CD4-positive, alpha-beta T cell (primary cell): ENCODE measurements at regions not wholly inside any gene's neighbourhood (a gene's known extent, or its start where the extent isn't known, plus 50 kb on each side); places are given as distances from the start of the nearest gene placed in this dataset.

Source experiments
- ATAC-seq: fragments of 200-7000 bp; cut with Tn5 transposase; one replicate; pipeline ENCODE4 v1.10.0; 2022; ENCODE audit warnings: mild to moderate bottlenecking; ENCODE audit not compliant: poor library complexity
- CTCF ChIA-PET: fragments of 350-600 bp; sonication (Branson Sonifier 250); formaldehyde crosslinking; loops from one replicate; lab custom pipeline; 2021; ENCODE audit warnings: antibody characterized with exemption, inconsistent platforms; lab: Charles Lee
- POLR2A ChIA-PET: fragments of 350-600 bp; sonication (Branson Sonifier 250); formaldehyde crosslinking; loops from one replicate; lab custom pipeline; 2021; ENCODE audit warnings: antibody characterized with exemption, inconsistent platforms; lab: Charles Lee
- DNase-seq, 14 experiments: peaks; one replicate each; pipeline ENCODE4 v3.0.0-alpha.2; 2013 to 2020; ENCODE audit warnings: mixed read lengths in 2 of 14
- H3K27ac ChIP-seq, 2 donors: one replicate each; pipeline versions ENCODE4 v1.5.1 to v1.7.0; 2013; ENCODE audit warnings: low read length in 2 of 2, low read depth in 1 of 2, mild to moderate bottlenecking in 1 of 2
- H3K27me3 ChIP-seq, 2 experiments: 1 replicate in 1 of 2; 2 replicates in 1 of 2; pipeline versions ENCODE4 v1.6.1 to v1.7.0; 2013; ENCODE audit warnings: low read length in 2 of 2, control low read depth in 1 of 2, mild to moderate bottlenecking in 1 of 2, moderate library complexity in 1 of 2; ENCODE audit not compliant: insufficient read depth in 2 of 2, control insufficient read depth in 1 of 2
- H3K36me3 ChIP-seq: one replicate; pipeline ENCODE4 v1.6.1; 2013; ENCODE audit warnings: low read length, control low read depth; ENCODE audit not compliant: insufficient read depth
- H3K4me1 ChIP-seq: one replicate; pipeline ENCODE4 v1.6.1; 2013; ENCODE audit warnings: low read length, control low read depth; ENCODE audit not compliant: insufficient read depth
- H3K4me3 ChIP-seq: one replicate; pipeline ENCODE4 v1.5.1; 2013; ENCODE audit warnings: mild to moderate bottlenecking, low read length, moderate library complexity
- H3K9me3 ChIP-seq, 2 experiments: 1 replicate in 1 of 2; 2 replicates in 1 of 2; pipeline versions ENCODE4 v1.6.1 to v1.7.0; 2013; ENCODE audit warnings: low read length in 2 of 2, mild to moderate bottlenecking in 2 of 2, control low read depth in 1 of 2, moderate library complexity in 1 of 2; ENCODE audit not compliant: control insufficient read depth in 1 of 2, insufficient read depth in 1 of 2
- H3K27ac Mint-ChIP-seq: one replicate; pipeline ENCODE4 v1.8.0; 2020; ENCODE audit warnings: mixed read lengths
- H3K27me3 Mint-ChIP-seq: one replicate; pipeline ENCODE4 v1.8.0; 2021; ENCODE audit warnings: mixed read lengths
- H3K36me3 Mint-ChIP-seq: one replicate; pipeline ENCODE4 v1.8.0; 2021; ENCODE audit warnings: low read depth, mixed read lengths
- H3K4me1 Mint-ChIP-seq: one replicate; pipeline ENCODE4 v1.8.0; 2021; ENCODE audit warnings: low read depth, mixed read lengths
- H3K4me3 Mint-ChIP-seq: one replicate; pipeline ENCODE4 v1.8.0; 2020; ENCODE audit warnings: mild to moderate bottlenecking, mixed read lengths
- H3K9me3 Mint-ChIP-seq: one replicate; pipeline ENCODE4 v1.8.0; 2020; ENCODE audit warnings: mixed read lengths
- CTCF ChIP-seq: fragments of 200-600 bp; IDR thresholded peaks from one replicate; pipeline ENCODE4 v1.8.0; 2022; ENCODE audit warnings: antibody characterized with exemption, mild to moderate bottlenecking
- intact Hi-C, 2 experiments: fragments of 100-400 bp; cut with DNase I in 1 of 2; cut with micrococcal nuclease in 1 of 2; formaldehyde crosslinking; loops; one replicate each; pipeline versions ENCODE4 v1.15.1 to v1.9.0; 2023 to 2025; cut with DNase I, micrococcal nuclease

GRCh38 chr5:3893975-3894374, 298.3 kb downstream of the IRX1 start:
- Histone ChIP-seq H3K9me3 (peaks cover 0 to 11% of the 10 kb centered on the region in 2 experiments), H3K36me3 (no peaks in the 10 kb centered on the region), H3K4me1 (no peaks in the 10 kb centered on the region), H3K27me3 (no peaks in the 10 kb centered on the region), H3K4me3 (no peak overlapping the region), H3K27ac (no peak overlapping the region)
- DNase-seq = no peak
- no peaks in the 10 kb centered on the region for H3K27me3 Mint-ChIP-seq
- intact Hi-C loops = no loop called here
- H3K27ac Mint-ChIP-seq = no peak overlapping the region
- ATAC-seq = no peak
- TF ChIP-seq CTCF = no peak
- POLR2A ChIA-PET = no interaction called here
- H3K4me3 Mint-ChIP-seq = no peak overlapping the region
- H3K4me1 Mint-ChIP-seq = no peaks in the 10 kb centered on the region
- CTCF ChIA-PET = no interaction called here
- H3K9me3 Mint-ChIP-seq = peaks cover 15% of the 10 kb centered on the region
- H3K36me3 Mint-ChIP-seq = no peaks in the 10 kb centered on the region

DNA sequence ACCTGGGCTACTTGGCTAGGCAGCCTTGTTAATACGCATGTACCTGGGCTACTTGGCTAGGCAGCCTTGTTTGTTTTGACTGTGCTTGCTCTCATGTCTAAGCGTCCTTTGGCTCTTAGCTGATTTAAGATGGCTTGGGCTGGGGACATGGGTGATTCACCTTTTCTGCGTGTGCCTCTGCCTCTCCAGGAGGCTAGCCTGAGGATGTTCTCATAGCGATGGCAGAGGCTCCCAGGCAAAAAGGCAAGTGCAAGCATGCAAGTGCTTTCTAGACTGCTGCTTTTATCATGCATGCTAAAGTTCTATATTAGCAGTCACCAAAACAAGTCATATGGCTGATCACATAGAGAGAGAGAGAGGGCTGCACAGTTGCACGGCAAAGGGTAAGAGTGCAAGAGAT, 300.5 kb downstream of the IRX1 start:
- H3K9me3 ChIP-seq = no peaks in the 10 kb centered on the region
- H3K9me3 Mint-ChIP-seq = peaks cover 15% of the 10 kb centered on the region
- POLR2A ChIA-PET = no interaction called here
- H3K27ac Mint-ChIP-seq = no peak overlapping the region
- ATAC-seq (no peak), DNase-seq (no peak)
- intact Hi-C loops = no loop called here
- no peaks in the 10 kb centered on the region for H3K27me3 Mint-ChIP-seq
- H3K4me1 Mint-ChIP-seq = no peaks in the 10 kb centered on the region
- no peaks in the 10 kb centered on the region for H3K4me1 ChIP-seq
- H3K4me3 Mint-ChIP-seq = no peak overlapping the region
- CTCF ChIA-PET = no interaction called here
- no peak overlapping the region for H3K27ac ChIP-seq
- no peaks in the 10 kb centered on the region for H3K27me3 ChIP-seq
- H3K36me3 Mint-ChIP-seq = no peaks in the 10 kb centered on the region
- no peaks in the 10 kb centered on the region for H3K36me3 ChIP-seq
- TF ChIP-seq CTCF = no peak
- H3K4me3 ChIP-seq = no peak overlapping the region

GRCh38 chr5:3899093-3899492, 303.5 kb downstream of the IRX1 start:
- Histone ChIP-seq H3K36me3 (no peaks in the 10 kb centered on the region), H3K4me3 (no peak overlapping the region), H3K27ac (no peak overlapping the region), H3K4me1 (no peaks in the 10 kb centered on the region), H3K9me3 (no peaks in the 10 kb centered on the region), H3K27me3 (no peaks in the 10 kb centered on the region)
- Mint-ChIP-seq H3K9me3 (peaks cover 11% of the 10 kb centered on the region), H3K27ac (no peak overlapping the region), H3K4me1 (no peaks in the 10 kb centered on the region), H3K4me3 (no peak overlapping the region), H3K27me3 (no peaks in the 10 kb centered on the region), H3K36me3 (no peaks in the 10 kb centered on the region)
- ChIA-PET CTCF (no interaction called here), POLR2A (no interaction called here)
- no peak for TF ChIP-seq CTCF
- ATAC-seq (no peak), DNase-seq (no peak)
- intact Hi-C loops = no loop called here
